Vagina (tissue), 2 donors: ENCODE measurements at regions not wholly inside any gene's neighbourhood (a gene's known extent, or its start where the extent isn't known, plus 50 kb on each side); places are given as distances from the start of the nearest gene placed in this dataset.
"Not testable (repeated sequence)": the region's sequence is repeated elsewhere in the genome, so short reads cannot be mapped to it uniquely, and the experiment has no call there.

Source experiments
- DNase-seq, 2 donors: peaks; one replicate each; pipeline ENCODE4 v3.0.0-alpha.2; 2017; ENCODE audit errors: extremely low spot score in 2 of 2
- H3K27ac ChIP-seq: fragments of 200-600 bp; sonication (generic); one replicate; pipeline ENCODE4 v1.5.1; 2019
- H3K27me3 ChIP-seq: fragments of 200-600 bp; sonication (generic); one replicate; pipeline ENCODE4 v1.5.1; 2019
- H3K36me3 ChIP-seq, 2 donors: fragments of 200-600 bp; sonication (generic); one replicate each; pipeline ENCODE4 v1.5.1; 2017 to 2019
- H3K4me1 ChIP-seq: fragments of 200-600 bp; sonication (generic); one replicate; pipeline ENCODE4 v1.5.1; 2019
- H3K4me3 ChIP-seq, 2 donors: fragments of 200-600 bp; sonication (generic); 1 replicate in 1 of 2; 2 replicates in 1 of 2; pipeline ENCODE4 v1.5.1; 2016 to 2019
- H3K9me3 ChIP-seq: fragments of 200-600 bp; sonication (generic); one replicate; pipeline ENCODE4 v1.5.1; 2019
- POLR2A ChIP-seq, 2 donors: fragments of 450-650 bp; IDR thresholded peaks; one replicate each; pipeline ENCODE4 v1.6.1; 2017; ENCODE audit warnings: antibody characterized with exemption in 2 of 2, mild to moderate bottlenecking in 2 of 2, moderate library complexity in 2 of 2
- POLR2AphosphoS5 ChIP-seq, 2 donors: sonication (generic); formaldehyde crosslinking; IDR thresholded peaks; one replicate each; pipeline ENCODE4 v1.9.0; 2017; ENCODE audit warnings: antibody characterized with exemption in 2 of 2, mild to moderate bottlenecking in 2 of 2, low read depth in 1 of 2; ENCODE audit not compliant: insufficient read depth in 1 of 2
- intact Hi-C: fragments of 100-400 bp; cut with DNase I; formaldehyde crosslinking; loops from one replicate; pipeline ENCODE4 v1.15.1; 2023
- TF ChIP-seq, protein P1 (sequence below), 3 experiments: fragments of 450-650 bp in 2 of 3; fragments of 200-600 bp in 1 of 3; sonication (generic) in 1 of 3; IDR thresholded peaks; one replicate each; pipeline ENCODE4 v1.5.1; 2017 to 2019; ENCODE audit warnings: antibody characterized with exemption in 3 of 3, mild to moderate bottlenecking in 2 of 3, moderate library complexity in 2 of 3

- Histone ChIP-seq H3K4me1 (no peaks in the 10 kb centered on the region), H3K36me3 (no peaks in the 10 kb centered on the region), H3K9me3 (no peaks in the 10 kb centered on the region), H3K27ac (no peak overlapping the region), H3K4me3 (no peak overlapping the region), H3K27me3 (no peaks in the 10 kb centered on the region)
- no peak for DNase-seq
- intact Hi-C loops: no loop called here
- TF ChIP-seq POLR2AphosphoS5 (IDR thresholded peaks at IDR 0.05; ENCODE audit: insufficient read depth in 1 of 2, low read depth in 1 of 2) (no peak), POLR2A (IDR thresholded peaks at IDR 0.05) (no peak)
- TF ChIP-seq, protein P1, sequence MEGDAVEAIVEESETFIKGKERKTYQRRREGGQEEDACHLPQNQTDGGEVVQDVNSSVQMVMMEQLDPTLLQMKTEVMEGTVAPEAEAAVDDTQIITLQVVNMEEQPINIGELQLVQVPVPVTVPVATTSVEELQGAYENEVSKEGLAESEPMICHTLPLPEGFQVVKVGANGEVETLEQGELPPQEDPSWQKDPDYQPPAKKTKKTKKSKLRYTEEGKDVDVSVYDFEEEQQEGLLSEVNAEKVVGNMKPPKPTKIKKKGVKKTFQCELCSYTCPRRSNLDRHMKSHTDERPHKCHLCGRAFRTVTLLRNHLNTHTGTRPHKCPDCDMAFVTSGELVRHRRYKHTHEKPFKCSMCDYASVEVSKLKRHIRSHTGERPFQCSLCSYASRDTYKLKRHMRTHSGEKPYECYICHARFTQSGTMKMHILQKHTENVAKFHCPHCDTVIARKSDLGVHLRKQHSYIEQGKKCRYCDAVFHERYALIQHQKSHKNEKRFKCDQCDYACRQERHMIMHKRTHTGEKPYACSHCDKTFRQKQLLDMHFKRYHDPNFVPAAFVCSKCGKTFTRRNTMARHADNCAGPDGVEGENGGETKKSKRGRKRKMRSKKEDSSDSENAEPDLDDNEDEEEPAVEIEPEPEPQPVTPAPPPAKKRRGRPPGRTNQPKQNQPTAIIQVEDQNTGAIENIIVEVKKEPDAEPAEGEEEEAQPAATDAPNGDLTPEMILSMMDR (IDR thresholded peaks at IDR 0.05): no peak
Measured at GRCh38 chr13:107799001-107799400, 416.3 kb downstream of the LIG4 start.

- no peak for DNase-seq
- TF ChIP-seq POLR2AphosphoS5 (IDR thresholded peaks at IDR 0.05; ENCODE audit: insufficient read depth in 1 of 2, low read depth in 1 of 2) (no peak), POLR2A (IDR thresholded peaks at IDR 0.05) (no peak)
- TF ChIP-seq, protein P1 (IDR thresholded peaks at IDR 0.05): no peak
Measured at GRCh38 chr13:107790397-107790796, 424.9 kb downstream of the LIG4 start.

DNA sequence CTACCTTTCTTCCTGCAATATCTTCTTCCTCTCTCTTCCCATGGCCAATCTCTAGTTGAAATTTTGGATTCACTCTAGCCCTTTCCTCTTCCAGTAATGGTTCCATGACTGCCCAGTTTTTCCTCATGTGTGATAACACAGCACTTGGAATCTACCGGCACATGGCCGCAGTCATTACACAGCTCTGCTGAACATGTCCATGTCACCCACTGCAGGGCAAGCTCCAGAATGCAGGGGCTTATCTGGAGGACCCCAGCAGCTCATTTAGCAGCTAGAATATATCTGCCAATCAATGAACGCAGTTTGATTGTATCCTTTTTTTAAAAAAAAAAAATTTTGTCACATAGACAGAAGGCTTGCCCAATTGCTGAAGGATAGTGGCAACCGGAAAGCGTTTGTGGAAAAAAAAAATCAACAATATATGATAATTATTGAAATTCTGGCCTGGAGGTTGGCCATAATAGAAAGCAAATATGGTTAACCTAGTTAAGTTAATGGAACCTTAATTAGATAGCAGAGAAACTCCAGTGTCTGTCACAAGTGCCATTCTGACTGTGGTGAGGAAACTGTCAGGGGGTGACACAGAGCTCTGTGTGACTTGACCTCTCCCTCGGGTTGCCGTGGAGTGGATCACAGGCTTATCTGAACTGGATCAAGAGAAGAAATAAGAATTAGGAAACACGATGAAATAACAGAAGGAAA lies 426.7 kb downstream of the LIG4 start:
- no peak overlapping the region for H3K27ac ChIP-seq
- no peak overlapping the region for H3K4me3 ChIP-seq
- H3K4me1 ChIP-seq: no peaks in the 10 kb centered on the region
- H3K36me3 ChIP-seq: no peaks in the 10 kb centered on the region
- intact Hi-C loops: no loop called here
- no peaks in the 10 kb centered on the region for H3K9me3 ChIP-seq
- DNase-seq: no peak
- no peak for TF ChIP-seq POLR2A (IDR thresholded peaks at IDR 0.05)
- no peak for TF ChIP-seq POLR2AphosphoS5 (IDR thresholded peaks at IDR 0.05; ENCODE audit: insufficient read depth in 1 of 2, low read depth in 1 of 2)
- TF ChIP-seq, protein P1 (IDR thresholded peaks at IDR 0.05): no peak
- no peaks in the 10 kb centered on the region for H3K27me3 ChIP-seq

More at GRCh38 chr13:107790397-107790796, 424.9 kb downstream of the LIG4 start:
- intact Hi-C loops: no loop called here
- Histone ChIP-seq H3K4me1 (no peaks in the 10 kb centered on the region), H3K36me3 (no peaks in the 10 kb centered on the region), H3K9me3 (no peaks in the 10 kb centered on the region), H3K27me3 (no peaks in the 10 kb centered on the region), H3K4me3 (no peak overlapping the region), H3K27ac (no peak overlapping the region)

DNA sequence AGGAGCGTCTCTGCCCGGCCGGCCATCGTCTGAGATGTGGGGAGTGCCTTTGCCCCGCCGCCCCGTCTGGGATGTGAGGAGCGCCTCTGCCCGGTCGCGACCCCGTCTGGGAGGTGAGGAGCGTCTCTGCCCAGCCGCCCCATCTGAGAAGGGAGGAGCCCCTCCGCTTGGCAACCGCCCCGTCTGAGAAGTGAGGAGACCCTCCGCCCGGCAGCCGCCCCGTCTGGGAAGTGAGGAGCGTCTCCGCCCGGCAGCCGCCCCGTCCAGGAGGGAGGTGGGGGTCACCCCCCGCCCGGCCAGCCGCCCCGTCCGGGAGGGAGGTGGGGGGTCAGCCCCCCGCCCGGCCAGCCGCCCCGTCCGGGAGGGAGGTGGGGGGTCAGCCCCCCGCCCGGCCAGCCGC lies 432.7 kb downstream of the LIG4 start:
- H3K36me3 ChIP-seq, intact Hi-C loops, H3K9me3 ChIP-seq, H3K4me1 ChIP-seq, H3K27me3 ChIP-seq, DNase-seq, H3K27ac ChIP-seq, H3K4me3 ChIP-seq: not testable (repeated sequence)

- DNase-seq: no peak
- no peaks in the 10 kb centered on the region for H3K4me1 ChIP-seq
- H3K9me3 ChIP-seq: no peaks in the 10 kb centered on the region
- intact Hi-C loops: no loop called here
- no peak overlapping the region for H3K4me3 ChIP-seq
- no peak overlapping the region for H3K27ac ChIP-seq
- H3K36me3 ChIP-seq: no peaks in the 10 kb centered on the region
- no peak for TF ChIP-seq POLR2AphosphoS5 (IDR thresholded peaks at IDR 0.05; ENCODE audit: insufficient read depth in 1 of 2, low read depth in 1 of 2)
- TF ChIP-seq POLR2A (IDR thresholded peaks at IDR 0.05): no peak
- TF ChIP-seq, protein P1 (IDR thresholded peaks at IDR 0.05): no peak
- no peaks in the 10 kb centered on the region for H3K27me3 ChIP-seq
Measured at GRCh38 chr13:107778094-107778493, 437.2 kb downstream of the LIG4 start.
